ENCODE measurements at regions not wholly inside any gene's neighbourhood (a gene's known extent, or its start where the extent isn't known, plus 50 kb on each side); places are given as distances from the start of the nearest gene placed in this dataset.

DNA sequence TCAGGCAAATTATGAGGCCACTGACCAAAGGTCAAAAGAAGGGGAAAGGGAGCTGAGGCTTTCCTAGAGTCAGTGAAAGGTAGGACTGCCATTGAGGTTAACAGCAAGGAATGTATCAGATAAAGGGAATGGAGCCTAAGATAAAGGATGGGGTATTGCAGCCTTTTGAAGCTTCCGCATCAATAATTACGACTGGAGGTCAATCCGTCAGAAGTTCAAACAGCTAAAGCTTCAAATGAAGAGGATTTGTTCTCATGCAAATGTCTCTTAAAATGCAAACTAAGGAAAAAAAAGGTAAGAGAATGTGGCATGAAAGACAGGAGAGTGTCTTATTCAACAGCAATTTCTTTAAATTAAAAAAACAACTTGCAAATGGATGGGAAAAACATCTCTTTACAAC, 341.1 kb upstream of the RGMB start:
- TF ChIP-seq, protein P1, sequence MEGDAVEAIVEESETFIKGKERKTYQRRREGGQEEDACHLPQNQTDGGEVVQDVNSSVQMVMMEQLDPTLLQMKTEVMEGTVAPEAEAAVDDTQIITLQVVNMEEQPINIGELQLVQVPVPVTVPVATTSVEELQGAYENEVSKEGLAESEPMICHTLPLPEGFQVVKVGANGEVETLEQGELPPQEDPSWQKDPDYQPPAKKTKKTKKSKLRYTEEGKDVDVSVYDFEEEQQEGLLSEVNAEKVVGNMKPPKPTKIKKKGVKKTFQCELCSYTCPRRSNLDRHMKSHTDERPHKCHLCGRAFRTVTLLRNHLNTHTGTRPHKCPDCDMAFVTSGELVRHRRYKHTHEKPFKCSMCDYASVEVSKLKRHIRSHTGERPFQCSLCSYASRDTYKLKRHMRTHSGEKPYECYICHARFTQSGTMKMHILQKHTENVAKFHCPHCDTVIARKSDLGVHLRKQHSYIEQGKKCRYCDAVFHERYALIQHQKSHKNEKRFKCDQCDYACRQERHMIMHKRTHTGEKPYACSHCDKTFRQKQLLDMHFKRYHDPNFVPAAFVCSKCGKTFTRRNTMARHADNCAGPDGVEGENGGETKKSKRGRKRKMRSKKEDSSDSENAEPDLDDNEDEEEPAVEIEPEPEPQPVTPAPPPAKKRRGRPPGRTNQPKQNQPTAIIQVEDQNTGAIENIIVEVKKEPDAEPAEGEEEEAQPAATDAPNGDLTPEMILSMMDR (IDR thresholded peaks at IDR 0.05; ENCODE audit: poor library complexity, severe bottlenecking): no peak
- TF ChIP-seq MXI1 (conservative IDR thresholded peaks at IDR 0.05; ENCODE audit: poor library complexity, severe bottlenecking) (no peak), TAF1 (IDR thresholded peaks at IDR 0.05; ENCODE audit: low read depth) (no peak), EP300 (conservative IDR thresholded peaks at IDR 0.05; ENCODE audit: poor library complexity, severe bottlenecking) (no peak), POLR2AphosphoS5 (IDR thresholded peaks at IDR 0.05) (no peak)
